ENCODE measurements at regions not wholly inside any gene's neighbourhood (a gene's known extent, or its start where the extent isn't known, plus 50 kb on each side); places are given as distances from the start of the nearest gene placed in this dataset.

DNA sequence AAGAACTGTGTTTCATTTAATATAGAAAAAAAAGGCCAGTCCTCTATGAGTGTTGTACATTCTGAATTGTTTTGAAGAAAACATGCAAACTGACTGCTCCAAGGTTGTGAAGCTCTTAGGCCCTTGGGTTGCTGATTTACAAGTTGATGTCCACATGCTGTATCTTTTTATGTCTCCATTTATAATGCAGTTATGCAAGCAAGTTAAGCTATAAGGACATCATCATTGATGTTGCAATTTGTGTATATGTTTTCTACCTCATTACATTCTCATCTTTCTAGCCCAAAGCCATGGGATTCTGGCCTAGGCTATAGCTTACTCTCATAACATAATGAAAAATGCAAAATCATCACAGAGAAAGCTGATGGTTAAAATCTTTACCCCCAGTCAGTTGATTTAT, 245.7 kb upstream of the AGTR1 start:
- no peaks in the 10 kb centered on the region for H3K36me3 ChIP-seq
- H3K4me3 ChIP-seq, result no peak overlapping the region
- no peaks in the 10 kb centered on the region for H3K4me1 ChIP-seq
- DNase-seq (ENCODE audit: extremely low spot score in 2 of 2), result no peak
- intact Hi-C loops (cut with DNase I), result no loop called here
- no peak for TF ChIP-seq POLR2A (IDR thresholded peaks at IDR 0.05)
- TF ChIP-seq, protein P1, sequence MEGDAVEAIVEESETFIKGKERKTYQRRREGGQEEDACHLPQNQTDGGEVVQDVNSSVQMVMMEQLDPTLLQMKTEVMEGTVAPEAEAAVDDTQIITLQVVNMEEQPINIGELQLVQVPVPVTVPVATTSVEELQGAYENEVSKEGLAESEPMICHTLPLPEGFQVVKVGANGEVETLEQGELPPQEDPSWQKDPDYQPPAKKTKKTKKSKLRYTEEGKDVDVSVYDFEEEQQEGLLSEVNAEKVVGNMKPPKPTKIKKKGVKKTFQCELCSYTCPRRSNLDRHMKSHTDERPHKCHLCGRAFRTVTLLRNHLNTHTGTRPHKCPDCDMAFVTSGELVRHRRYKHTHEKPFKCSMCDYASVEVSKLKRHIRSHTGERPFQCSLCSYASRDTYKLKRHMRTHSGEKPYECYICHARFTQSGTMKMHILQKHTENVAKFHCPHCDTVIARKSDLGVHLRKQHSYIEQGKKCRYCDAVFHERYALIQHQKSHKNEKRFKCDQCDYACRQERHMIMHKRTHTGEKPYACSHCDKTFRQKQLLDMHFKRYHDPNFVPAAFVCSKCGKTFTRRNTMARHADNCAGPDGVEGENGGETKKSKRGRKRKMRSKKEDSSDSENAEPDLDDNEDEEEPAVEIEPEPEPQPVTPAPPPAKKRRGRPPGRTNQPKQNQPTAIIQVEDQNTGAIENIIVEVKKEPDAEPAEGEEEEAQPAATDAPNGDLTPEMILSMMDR (IDR thresholded peaks at IDR 0.05), result no peak
- no peak for TF ChIP-seq POLR2AphosphoS5 (IDR thresholded peaks at IDR 0.05; ENCODE audit: insufficient read depth in 1 of 2, low read depth in 1 of 2)
- H3K27me3 ChIP-seq, result no peaks in the 10 kb centered on the region
- H3K27ac ChIP-seq, result no peak overlapping the region
- no peaks in the 10 kb centered on the region for H3K9me3 ChIP-seq

DNA sequence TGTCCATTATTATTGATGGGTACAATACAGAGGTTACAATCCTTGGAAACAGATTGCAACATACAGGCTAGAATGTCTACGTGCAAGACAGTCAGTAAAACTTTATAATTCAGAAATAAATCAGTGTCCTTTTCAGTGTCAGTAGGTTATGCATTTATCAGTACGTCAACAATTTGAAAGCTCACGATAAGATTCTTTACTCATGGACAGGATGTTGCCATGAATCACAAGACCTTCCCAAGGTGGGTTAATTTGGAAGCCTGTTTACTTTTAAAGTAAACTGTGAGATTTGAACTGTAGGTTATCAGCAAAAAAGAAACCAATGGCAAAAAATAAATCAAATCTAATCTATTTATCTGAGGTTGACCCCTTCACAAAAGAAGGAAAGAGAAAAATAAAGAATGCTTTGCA, 243.9 kb upstream of the AGTR1 start:
- no peak for DNase-seq (ENCODE audit: extremely low spot score in 2 of 2)
- TF ChIP-seq, protein P1 (IDR thresholded peaks at IDR 0.05), result no peak
- no peak for TF ChIP-seq POLR2A (IDR thresholded peaks at IDR 0.05)
- TF ChIP-seq POLR2AphosphoS5 (IDR thresholded peaks at IDR 0.05; ENCODE audit: insufficient read depth in 1 of 2, low read depth in 1 of 2), result no peak
- Histone ChIP-seq H3K4me3 (no peak overlapping the region), H3K27me3 (no peaks in the 10 kb centered on the region), H3K9me3 (no peaks in the 10 kb centered on the region), H3K4me1 (no peaks in the 10 kb centered on the region), H3K36me3 (no peaks in the 10 kb centered on the region), H3K27ac (no peak overlapping the region)
- intact Hi-C loops (cut with DNase I), result no loop called here

DNA sequence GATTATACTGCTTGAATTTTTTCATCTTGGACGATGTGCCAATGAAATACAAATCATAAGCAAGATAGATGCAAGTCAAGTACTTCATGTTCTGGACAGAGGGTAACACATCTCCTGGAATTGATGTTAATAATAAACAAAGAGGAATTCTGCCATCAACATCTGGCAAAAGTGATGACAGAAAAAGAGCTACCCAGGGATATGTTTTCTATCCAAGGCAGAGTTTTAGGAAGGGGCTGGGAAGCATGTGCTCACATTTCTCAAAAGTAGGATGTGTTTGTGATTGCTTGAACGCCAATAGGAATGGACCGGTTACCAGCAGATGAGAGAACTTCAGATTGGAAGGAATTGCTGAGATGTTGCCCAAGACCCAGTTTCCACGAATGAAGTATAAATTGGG, 242.6 kb upstream of the AGTR1 start:
- H3K4me3 ChIP-seq, result no peak overlapping the region
- H3K4me1 ChIP-seq, result no peaks in the 10 kb centered on the region
- H3K9me3 ChIP-seq, result no peaks in the 10 kb centered on the region
- H3K27me3 ChIP-seq, result no peaks in the 10 kb centered on the region
- intact Hi-C loops (cut with DNase I), result no loop called here
- no peak overlapping the region for H3K27ac ChIP-seq
- TF ChIP-seq, protein P1 (IDR thresholded peaks at IDR 0.05), result no peak
- TF ChIP-seq POLR2A (IDR thresholded peaks at IDR 0.05) (no peak), POLR2AphosphoS5 (IDR thresholded peaks at IDR 0.05; ENCODE audit: insufficient read depth in 1 of 2, low read depth in 1 of 2) (no peak)
- DNase-seq (ENCODE audit: extremely low spot score in 2 of 2), result no peak
- no peaks in the 10 kb centered on the region for H3K36me3 ChIP-seq

DNA sequence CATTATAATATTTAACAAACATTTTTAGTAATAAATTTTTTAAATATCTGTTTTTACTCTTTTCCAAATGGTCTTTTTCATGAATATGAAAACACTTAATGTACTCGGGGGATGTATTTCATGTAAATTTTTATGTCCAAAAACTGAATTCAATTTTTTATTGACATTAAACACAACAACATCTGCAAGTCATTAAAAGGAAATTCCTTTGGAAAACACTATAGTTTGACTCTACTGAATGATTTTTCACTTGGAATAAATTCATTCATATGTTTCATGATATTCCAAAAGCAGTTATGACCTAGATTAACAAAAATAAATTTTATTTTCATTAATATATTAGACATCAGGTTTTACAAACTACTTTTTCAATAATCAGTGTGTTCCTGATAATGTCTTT, 239.8 kb upstream of the AGTR1 start:
- no peaks in the 10 kb centered on the region for H3K36me3 ChIP-seq
- TF ChIP-seq POLR2AphosphoS5 (IDR thresholded peaks at IDR 0.05; ENCODE audit: insufficient read depth in 1 of 2, low read depth in 1 of 2) (no peak), POLR2A (IDR thresholded peaks at IDR 0.05) (no peak)
- TF ChIP-seq, protein P1 (IDR thresholded peaks at IDR 0.05), result no peak
- intact Hi-C loops (cut with DNase I), result no loop called here
- H3K27ac ChIP-seq, result no peak overlapping the region
- H3K4me1 ChIP-seq, result no peaks in the 10 kb centered on the region
- DNase-seq (ENCODE audit: extremely low spot score in 2 of 2), result no peak
- no peak overlapping the region for H3K4me3 ChIP-seq
- H3K9me3 ChIP-seq, result no peaks in the 10 kb centered on the region
- no peaks in the 10 kb centered on the region for H3K27me3 ChIP-seq

DNA sequence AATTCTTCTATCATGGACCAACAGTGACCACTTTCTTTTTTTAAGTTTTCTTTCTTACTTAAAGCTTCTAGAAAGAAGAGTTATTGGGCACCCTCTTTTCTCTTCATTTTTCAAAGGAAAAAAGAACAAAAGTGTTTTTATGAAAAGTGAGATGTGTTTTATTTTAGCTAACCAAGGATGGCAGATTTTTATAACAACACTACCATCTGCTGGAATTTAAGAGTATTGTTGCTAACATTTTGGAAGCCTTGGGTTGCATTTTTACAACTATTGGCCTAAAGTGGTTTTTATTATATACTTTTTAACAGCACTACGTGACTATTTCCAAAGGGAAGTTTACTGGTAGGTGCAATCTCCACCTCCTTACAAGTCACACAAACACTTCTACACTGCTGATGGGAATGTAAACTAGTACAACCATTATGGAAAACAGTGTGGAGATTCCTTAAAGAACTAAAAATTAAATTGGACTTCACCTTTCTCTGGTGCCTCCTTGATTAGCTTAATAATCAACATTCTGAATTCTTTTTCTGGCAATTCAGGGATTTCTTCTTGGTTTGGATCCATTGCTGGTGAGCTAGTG, 237.7 kb upstream of the AGTR1 start:
- Histone ChIP-seq H3K4me3 (no peak overlapping the region), H3K4me1 (no peaks in the 10 kb centered on the region), H3K27me3 (no peaks in the 10 kb centered on the region), H3K9me3 (no peaks in the 10 kb centered on the region), H3K27ac (no peak overlapping the region), H3K36me3 (no peaks in the 10 kb centered on the region)
- DNase-seq (ENCODE audit: extremely low spot score in 2 of 2), result no peak
- TF ChIP-seq POLR2A (IDR thresholded peaks at IDR 0.05) (no peak), POLR2AphosphoS5 (IDR thresholded peaks at IDR 0.05; ENCODE audit: insufficient read depth in 1 of 2, low read depth in 1 of 2) (no peak)
- TF ChIP-seq, protein P1 (IDR thresholded peaks at IDR 0.05), result no peak
- intact Hi-C loops (cut with DNase I), result no loop called here
